HG02970 (cell line): ENCODE measurements at regions not wholly inside any gene's neighbourhood (a gene's known extent, or its start where the extent isn't known, plus 50 kb on each side); places are given as distances from the start of the nearest gene placed in this dataset.

Experiments used
- ATAC-seq: cut with Tn5 transposase; IDR thresholded peaks from one replicate; pipeline ENCODE4 v1.9.1; 2021; ENCODE audit warnings: mild to moderate bottlenecking, moderate library complexity, moderate number of reproducible peaks; ENCODE audit not compliant: unreplicated experiment, low FRiP score

DNA sequence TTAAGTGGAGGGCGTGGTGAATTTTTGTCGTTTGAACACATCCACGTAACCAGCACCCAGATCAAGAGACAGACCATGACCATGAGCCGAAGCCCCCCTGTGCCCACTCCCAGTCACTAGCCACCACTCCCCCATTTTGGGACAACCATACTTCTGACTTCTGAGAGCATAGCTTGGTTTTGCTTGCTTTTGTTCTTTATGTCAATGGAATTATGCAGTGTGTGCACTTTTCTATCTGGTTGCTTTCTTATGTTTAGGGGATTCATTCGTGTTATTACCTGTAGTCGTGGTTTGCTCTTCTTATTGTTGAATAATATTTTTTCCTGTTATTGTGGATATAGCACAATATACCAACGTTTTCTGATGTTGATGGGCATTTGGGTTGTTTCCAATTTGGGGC is 141.7 kb downstream of the GLI2 start:
- no peak for ATAC-seq

DNA sequence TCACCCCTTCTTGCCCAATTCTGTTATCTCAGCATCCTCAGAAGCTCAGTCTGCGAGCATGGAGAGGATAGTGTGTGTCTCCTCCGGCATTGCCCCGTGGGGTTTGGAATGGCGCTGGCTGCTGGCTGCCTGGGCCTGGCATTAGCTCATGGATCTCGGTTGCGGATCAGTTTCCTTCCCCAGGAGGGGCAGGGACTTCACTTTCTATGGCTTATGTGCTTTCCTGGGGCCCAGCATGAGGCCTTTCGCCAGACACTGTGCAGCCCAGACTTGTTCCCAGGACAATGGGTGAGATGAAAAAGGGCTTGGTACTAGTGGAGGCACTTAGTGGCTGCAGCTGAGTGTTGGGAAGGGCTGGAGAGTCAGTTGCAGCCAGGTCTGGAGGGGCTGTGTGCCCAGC is 143.3 kb downstream of the GLI2 start:
- no peak for ATAC-seq

- ATAC-seq = no peak
These were observed 144.0 kb downstream of the GLI2 start for GRCh38 chr2:120879431-120880295.

- no peak for ATAC-seq
These were observed 144.7 kb downstream of the GLI2 start for GRCh38 chr2:120880381-120880780.

DNA sequence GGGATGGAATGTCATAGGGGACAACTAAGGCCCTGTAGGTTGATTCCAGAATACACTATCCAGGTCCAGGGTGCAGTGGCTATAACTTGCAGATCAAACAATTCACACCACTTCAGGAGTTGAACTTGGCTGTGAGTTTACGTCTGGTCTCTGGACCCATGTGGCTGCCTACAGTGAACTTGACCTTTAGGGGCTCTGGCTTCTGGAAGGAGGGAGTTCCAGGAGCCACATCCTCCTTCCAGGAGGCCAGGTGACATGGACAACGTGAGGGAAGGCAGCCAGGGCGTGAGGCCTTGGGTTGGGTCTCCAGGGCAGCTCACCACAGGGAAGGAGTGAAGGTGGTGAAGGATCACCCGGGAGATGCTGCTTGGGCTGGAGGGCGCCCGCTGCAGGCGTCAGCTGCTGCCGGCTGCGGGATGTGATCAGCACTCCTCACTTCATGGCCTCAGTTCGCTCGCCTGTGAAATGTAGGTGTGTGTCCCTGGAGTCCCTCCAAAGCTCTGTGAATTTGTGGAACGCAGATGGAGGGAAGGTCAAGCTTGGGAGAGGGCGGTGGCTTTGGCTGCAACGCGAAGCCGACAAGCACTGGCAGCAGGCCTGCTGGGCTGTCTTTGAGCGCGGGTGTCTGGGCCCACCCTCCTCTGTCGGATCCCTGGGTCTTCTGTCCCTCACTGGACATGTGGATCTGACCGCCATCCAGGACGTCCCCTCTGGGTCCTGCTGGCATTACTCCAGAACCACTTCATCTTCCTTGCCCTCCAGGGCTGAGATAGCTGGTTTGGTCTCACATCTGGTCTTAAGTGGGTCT is 146.5 kb downstream of the GLI2 start:
- ATAC-seq = no peak

DNA sequence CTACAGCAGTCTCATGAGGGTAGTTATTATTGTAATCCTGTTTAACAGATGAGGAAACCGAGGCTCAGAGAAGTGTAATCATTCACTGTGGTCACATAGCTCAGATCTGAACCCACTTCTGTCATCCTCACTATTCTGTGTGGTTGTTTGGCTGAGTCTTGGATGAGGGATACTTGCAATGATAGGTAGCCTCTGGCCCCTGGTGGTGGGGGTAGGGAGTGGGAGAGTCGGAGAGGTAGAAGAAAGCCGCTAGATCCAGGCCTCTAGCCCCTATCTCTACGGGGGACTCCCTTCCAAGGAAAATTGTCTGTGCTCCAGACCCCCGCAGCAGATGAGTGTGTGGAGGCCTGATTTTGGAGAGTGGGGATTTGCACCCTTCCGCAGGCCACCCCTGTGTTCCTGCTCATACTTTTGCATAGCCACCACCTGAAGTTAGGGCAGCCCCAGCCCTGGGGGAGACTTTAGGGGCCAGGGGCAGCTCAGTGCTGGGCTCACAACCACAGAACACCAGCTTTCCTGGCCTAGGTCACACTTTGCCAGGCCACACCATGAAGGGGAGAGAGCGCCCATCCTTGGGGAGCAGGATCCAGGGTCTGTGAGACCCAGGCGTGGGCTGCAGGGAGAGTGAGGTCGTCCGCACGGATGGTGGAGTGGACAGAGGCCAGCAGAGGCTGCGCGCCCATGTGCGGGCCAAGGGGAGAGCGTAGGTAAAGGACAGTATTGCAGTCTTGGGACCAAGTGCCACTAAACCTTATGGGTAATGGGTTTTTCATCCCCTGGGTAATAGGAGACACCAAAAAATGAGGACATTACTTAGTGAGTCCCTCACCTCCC is 148.2 kb downstream of the GLI2 start:
- ATAC-seq = no peak

- ATAC-seq = no peak
These were observed 149.0 kb downstream of the GLI2 start for GRCh38 chr2:120884472-120885290.

- no peak for ATAC-seq
These were observed 149.7 kb downstream of the GLI2 start for GRCh38 chr2:120885321-120885720.

DNA sequence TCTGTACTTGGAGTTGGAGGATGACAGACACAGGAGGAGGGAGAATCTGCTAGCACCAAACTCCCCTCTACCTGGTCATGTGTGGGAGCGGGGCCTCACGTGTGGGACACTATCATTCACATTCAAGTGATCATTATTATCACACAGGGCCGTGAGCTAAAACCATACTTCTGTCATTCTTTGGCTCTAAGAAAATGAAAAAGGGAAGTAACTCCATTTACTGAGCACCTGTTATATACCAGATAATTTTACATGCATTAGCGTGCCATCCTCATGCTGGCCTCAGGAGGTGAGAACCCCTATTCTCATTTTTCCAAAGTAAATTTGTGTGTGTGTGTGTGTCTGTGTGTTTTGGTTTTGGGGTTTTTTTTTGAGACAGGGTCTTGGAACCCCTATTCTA is 150.1 kb downstream of the GLI2 start:
- ATAC-seq = no peak

- ATAC-seq = no peak
These were observed 151.1 kb downstream of the GLI2 start for GRCh38 chr2:120886534-120887319.

DNA sequence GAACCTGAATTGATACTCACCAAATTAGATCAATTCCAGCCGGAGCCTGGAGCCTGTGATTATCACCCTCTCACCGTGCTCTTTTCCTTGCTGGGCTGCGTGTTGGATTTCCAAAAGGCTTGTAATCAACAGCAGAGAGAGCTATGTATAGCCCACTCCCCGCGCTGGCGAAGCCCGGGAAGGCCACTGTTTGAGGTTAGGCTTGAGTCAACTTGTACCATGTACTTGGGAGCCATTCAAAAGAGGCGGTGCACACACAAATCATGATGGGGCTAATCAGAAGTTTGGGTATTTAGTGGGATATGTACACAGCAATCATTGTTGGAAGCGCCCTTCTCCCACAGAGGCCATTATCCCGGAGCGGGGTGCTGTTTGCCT is 151.6 kb downstream of the GLI2 start:
- ATAC-seq = no peak

DNA sequence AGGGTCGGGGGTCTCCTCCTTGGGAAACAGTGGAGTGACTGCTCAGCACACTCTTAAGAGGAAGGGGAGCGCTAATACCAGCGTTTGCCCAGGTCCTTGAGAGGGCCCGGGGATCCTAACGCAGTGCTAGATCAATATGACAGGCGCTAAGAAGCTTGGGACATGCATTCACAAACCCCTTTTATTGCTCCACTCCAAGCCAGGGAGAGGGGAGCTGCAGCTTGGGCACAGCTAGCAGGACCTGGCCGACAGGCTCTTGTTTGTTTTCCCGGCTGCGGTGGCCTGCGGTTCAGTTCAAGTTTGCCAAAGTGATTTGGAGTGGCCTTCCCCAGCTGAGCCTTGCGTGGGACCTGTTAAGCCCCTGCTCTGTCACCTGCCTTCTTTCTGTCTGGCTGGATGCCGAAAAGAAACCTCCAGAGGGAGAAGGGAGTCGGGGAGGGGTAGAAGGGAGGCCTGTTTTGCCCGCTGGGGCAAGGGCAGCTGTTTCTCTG is 152.1 kb downstream of the GLI2 start:
- no peak for ATAC-seq

- ATAC-seq = no peak
These were observed 153.2 kb downstream of the GLI2 start for GRCh38 chr2:120888851-120889250.

DNA sequence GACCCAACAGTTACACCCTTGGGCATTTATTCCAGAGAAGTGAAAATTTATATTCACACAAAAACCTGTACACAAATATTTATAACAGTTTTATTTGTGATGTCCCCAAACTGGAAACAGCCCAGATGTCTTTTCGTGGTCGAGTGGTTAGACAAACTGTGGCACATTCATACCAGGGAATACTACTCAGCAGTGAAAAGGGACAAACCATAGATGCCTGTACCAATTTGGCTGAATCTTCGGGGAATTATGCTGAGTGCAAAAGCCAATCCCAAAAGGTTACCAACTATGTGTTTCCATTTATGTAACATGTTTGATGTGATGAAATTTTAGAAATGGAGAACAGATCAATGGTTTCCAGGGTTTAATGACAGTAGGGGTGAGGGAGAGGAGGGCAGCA is 154.3 kb downstream of the GLI2 start:
- no peak for ATAC-seq

GRCh38 chr2:120890566-120891360 is 155.1 kb downstream of the GLI2 start:
- no peak for ATAC-seq

GRCh38 chr2:120892271-120892966 is 156.8 kb downstream of the GLI2 start:
- ATAC-seq = no peak

DNA sequence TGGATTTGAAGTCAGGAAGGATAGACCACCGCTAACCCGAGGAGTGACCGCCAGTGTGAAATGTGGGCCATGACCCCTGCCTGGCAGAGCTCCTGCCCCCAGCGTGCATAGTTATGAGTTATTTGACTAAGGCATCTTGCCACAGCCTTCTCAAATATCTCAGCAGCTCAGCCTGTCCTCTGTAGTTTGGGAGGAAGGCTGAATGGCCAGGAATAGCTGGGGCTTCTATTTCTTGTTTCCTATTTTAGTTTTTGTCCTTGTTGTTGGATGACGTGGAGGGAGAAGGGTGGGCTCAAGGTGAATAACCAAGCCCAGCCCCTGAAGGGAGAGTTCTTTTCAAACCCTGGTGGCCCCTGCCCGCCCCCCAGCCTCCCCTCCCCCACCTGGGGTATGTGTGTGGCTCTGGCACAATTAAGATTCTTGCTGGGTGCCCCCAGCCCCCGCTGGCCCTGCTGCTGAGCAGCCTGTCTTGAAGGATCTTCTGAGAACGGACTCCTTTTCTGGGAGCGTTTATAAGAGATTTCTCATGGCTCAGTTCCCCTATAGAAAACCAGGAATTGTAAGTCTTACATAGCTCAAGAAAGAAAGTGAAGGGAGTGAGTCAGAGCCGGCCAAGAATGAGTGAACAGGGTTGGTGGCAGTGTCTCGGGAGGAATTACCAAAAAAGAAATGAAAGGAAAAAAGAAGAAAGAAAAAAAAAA is 157.4 kb downstream of the GLI2 start:
- no peak for ATAC-seq
